ENCODE measurements at regions not wholly inside any gene's neighbourhood (a gene's known extent, or its start where the extent isn't known, plus 50 kb on each side); places are given as distances from the start of the nearest gene placed in this dataset.
A peak's percentile ranks its signal among the peaks of the same experiment; 100 is the strongest.

- no peak for DNase-seq (ENCODE audit: low read depth)
Measured at GRCh38 chr5:136689552-136689951, 324.2 kb upstream of the TRPC7 start.

- peak; percentile 53 for DNase-seq (ENCODE audit: low read depth)
Measured at GRCh38 chr5:136686192-136686872, 321.0 kb upstream of the TRPC7 start.

- DNase-seq (ENCODE audit: low read depth): no peak
Measured at GRCh38 chr5:136682986-136683385, 317.6 kb upstream of the TRPC7 start.

GRCh38 chr5:136679233-136679632 is 313.9 kb upstream of the TRPC7 start:
- DNase-seq (ENCODE audit: low read depth): no peak

GRCh38 chr5:136677217-136677616 is 311.9 kb upstream of the TRPC7 start:
- peak; percentile 1 for DNase-seq (ENCODE audit: low read depth)

- no peak for DNase-seq (ENCODE audit: low read depth)
Measured at GRCh38 chr5:136676685-136677084, 311.3 kb upstream of the TRPC7 start.

GRCh38 chr5:136675769-136676168 is 310.4 kb upstream of the TRPC7 start:
- DNase-seq (ENCODE audit: low read depth): no peak

- no peak for DNase-seq (ENCODE audit: low read depth)
Measured at GRCh38 chr5:136674178-136674577, 308.8 kb upstream of the TRPC7 start.

- DNase-seq (ENCODE audit: low read depth): no peak
Measured at GRCh38 chr5:136667789-136668188, 302.4 kb upstream of the TRPC7 start.

- no peak for DNase-seq (ENCODE audit: low read depth)
Measured at GRCh38 chr5:136666970-136667620, 301.8 kb upstream of the TRPC7 start.

- no peak for DNase-seq (ENCODE audit: low read depth)
Measured at GRCh38 chr5:136665331-136665730, 300.0 kb upstream of the TRPC7 start.

GRCh38 chr5:136661026-136661425 is 295.7 kb upstream of the TRPC7 start:
- DNase-seq (ENCODE audit: low read depth): no peak

GRCh38 chr5:136656811-136657210 is 291.5 kb upstream of the TRPC7 start:
- DNase-seq (ENCODE audit: low read depth): peak; percentile 2

GRCh38 chr5:136655468-136655867 is 290.1 kb upstream of the TRPC7 start:
- DNase-seq (ENCODE audit: low read depth): peak; percentile 40

- DNase-seq (ENCODE audit: low read depth): no peak
Measured at GRCh38 chr5:136646915-136647314, 281.6 kb upstream of the TRPC7 start.

GRCh38 chr5:136642976-136643375 is 277.6 kb upstream of the TRPC7 start:
- no peak for DNase-seq (ENCODE audit: low read depth)

GRCh38 chr5:136639616-136640015 is 274.3 kb upstream of the TRPC7 start:
- no peak for DNase-seq (ENCODE audit: low read depth)

GRCh38 chr5:136638084-136638483 is 272.7 kb upstream of the TRPC7 start:
- no peak for DNase-seq (ENCODE audit: low read depth)

- no peak for DNase-seq (ENCODE audit: low read depth)
Measured at GRCh38 chr5:136636001-136636400, 270.7 kb upstream of the TRPC7 start.

GRCh38 chr5:136631186-136631585 is 265.8 kb upstream of the TRPC7 start:
- DNase-seq (ENCODE audit: low read depth): no peak

- no peak for DNase-seq (ENCODE audit: low read depth)
Measured at GRCh38 chr5:136629125-136629792, 263.9 kb upstream of the TRPC7 start.

GRCh38 chr5:136626531-136626930 is 261.2 kb upstream of the TRPC7 start:
- no peak for DNase-seq (ENCODE audit: low read depth)

GRCh38 chr5:136622747-136623146 is 257.4 kb upstream of the TRPC7 start:
- DNase-seq (ENCODE audit: low read depth): no peak

All from ELR (cell line).